IMR-90 (cell line): ENCODE measurements at regions not wholly inside any gene's neighbourhood (a gene's known extent, or its start where the extent isn't known, plus 50 kb on each side); places are given as distances from the start of the nearest gene placed in this dataset.

Experiments used
- ATAC-seq: fragments of 200-7000 bp; cut with Tn5 transposase; 2 replicates; pipeline ENCODE4 v1.9.1; 2020; ENCODE audit warnings: low read depth, mild to moderate bottlenecking, moderate library complexity
- BruUV-seq: library from RNA; stranded (reverse); fragments of 400-500 nt; replicated peaks from 2 replicates; lab custom pipeline; 2021; lab: Mats Ljungman, UMichigan
- CTCF ChIA-PET: fragments of 300-600 bp; formaldehyde crosslinking; extraction: SDS; loops from one replicate; lab custom pipeline; 2021; ENCODE audit warnings: antibody characterized with exemption; lab: Yijun Ruan, JAX
- POLR2A ChIA-PET: fragments of 300-600 bp; sonication (Branson Sonifier 250); formaldehyde crosslinking; loops from one replicate; lab custom pipeline; 2022; ENCODE audit warnings: antibody characterized with exemption; ENCODE audit not compliant: unreplicated experiment; lab: Charles Lee
- DNase-seq: peaks from one replicate; pipeline ENCODE4 v3.0.0; 2013
- H2AFZ ChIP-seq: replicated peaks from 2 replicates; pipeline ENCODE3; 2013; ENCODE audit warnings: low read length, mild to moderate bottlenecking; ENCODE audit not compliant: poor library complexity
- H2AK5ac ChIP-seq: 2 replicates; pipeline ENCODE4 v1.6.1; 2013; ENCODE audit warnings: low read depth, low read length, inconsistent platforms
- H2AK9ac ChIP-seq: replicated peaks from 2 replicates; pipeline ENCODE3; 2013; ENCODE audit warnings: mild to moderate bottlenecking, low read depth, low read length, moderate library complexity; ENCODE audit not compliant: poor library complexity
- H2BK120ac ChIP-seq: 2 replicates; pipeline ENCODE4 v1.6.1; 2013; ENCODE audit warnings: low read depth, low read length, inconsistent platforms
- H2BK15ac ChIP-seq: 3 replicates; pipeline ENCODE4 v1.6.1; 2013; ENCODE audit warnings: low read depth, low read length, inconsistent platforms
- H2BK20ac ChIP-seq: 2 replicates; pipeline ENCODE4 v1.6.1; 2013; ENCODE audit warnings: low read depth, mild to moderate bottlenecking, inconsistent platforms, low read length, moderate library complexity
- H2BK5ac ChIP-seq: 2 replicates; pipeline ENCODE4 v1.6.1; 2013; ENCODE audit warnings: mild to moderate bottlenecking, low read depth, low read length, inconsistent platforms; ENCODE audit not compliant: poor library complexity, severe bottlenecking
- H3K14ac ChIP-seq: replicated peaks from 2 replicates; pipeline ENCODE4 v1.6.1; 2013; ENCODE audit warnings: low read depth, low read length, inconsistent platforms
- H3K18ac ChIP-seq: 2 replicates; pipeline ENCODE4 v1.6.1; 2013; ENCODE audit warnings: low read depth, low read length, control low read depth
- H3K23ac ChIP-seq: 2 replicates; pipeline ENCODE4 v1.6.1; 2013; ENCODE audit warnings: low read depth, low read length, inconsistent platforms
- H3K27ac ChIP-seq: 2 replicates; pipeline ENCODE4 v1.5.1; 2013; ENCODE audit warnings: mild to moderate bottlenecking, control low read depth, low read length; ENCODE audit not compliant: insufficient read depth
- H3K27me3 ChIP-seq: 2 replicates; pipeline ENCODE4 v1.6.1; 2013; ENCODE audit warnings: low read length; ENCODE audit not compliant: control insufficient read depth, insufficient read depth
- H3K36me3 ChIP-seq: 2 replicates; pipeline ENCODE4 v1.6.1; 2013; ENCODE audit warnings: low read length, mixed read lengths; ENCODE audit not compliant: control insufficient read depth, insufficient read depth
- H3K4ac ChIP-seq: 2 replicates; pipeline ENCODE4 v1.6.1; 2013; ENCODE audit warnings: low read depth, low read length, inconsistent platforms
- H3K4me1 ChIP-seq: 2 replicates; pipeline ENCODE4 v1.6.1; 2013; ENCODE audit warnings: low read length, mixed read lengths; ENCODE audit not compliant: control insufficient read depth, insufficient read depth
- H3K4me2 ChIP-seq: 2 replicates; pipeline ENCODE4 v1.6.1; 2013; ENCODE audit warnings: low read depth, mild to moderate bottlenecking, control low read depth, low read length, moderate library complexity
- H3K4me3 ChIP-seq: 2 replicates; pipeline ENCODE4 v1.5.1; 2013; ENCODE audit warnings: low read depth, mild to moderate bottlenecking, control low read depth, low read length, moderate library complexity; ENCODE audit not compliant: insufficient read depth
- H3K56ac ChIP-seq: 2 replicates; pipeline ENCODE4 v1.6.1; 2013; ENCODE audit warnings: low read length, inconsistent platforms; ENCODE audit not compliant: insufficient read depth; ENCODE audit errors: extremely low read depth
- H3K79me1 ChIP-seq, 2 experiments: 2 replicates each; pipeline ENCODE4 v1.6.1; 2013; ENCODE audit warnings: low read length in 2 of 2, inconsistent platforms in 1 of 2, low read depth in 1 of 2
- H3K9ac ChIP-seq: 2 replicates; pipeline ENCODE4 v1.6.1; 2013; ENCODE audit warnings: low read depth, low read length, control low read depth
- H3K9me1 ChIP-seq: 2 replicates; pipeline ENCODE4 v1.6.1; 2013; ENCODE audit warnings: low read length, inconsistent platforms; ENCODE audit not compliant: insufficient read depth
- H3K9me3 ChIP-seq: 2 replicates; pipeline ENCODE4 v1.6.1; 2013; ENCODE audit warnings: low read length; ENCODE audit not compliant: control insufficient read depth, insufficient read depth
- H4K20me1 ChIP-seq: 2 replicates; pipeline ENCODE4 v1.6.1; 2013; ENCODE audit warnings: low read length, inconsistent platforms; ENCODE audit not compliant: insufficient read depth
- H4K5ac ChIP-seq: 2 replicates; pipeline ENCODE4 v1.6.1; 2013; ENCODE audit warnings: mild to moderate bottlenecking, low read depth, low read length, control low read depth
- H4K8ac ChIP-seq, 2 experiments: 2 replicates each; pipeline ENCODE4 v1.6.1; 2013; ENCODE audit warnings: low read depth in 2 of 2, low read length in 2 of 2, control low read depth in 1 of 2, inconsistent platforms in 1 of 2
- H4K91ac ChIP-seq: 2 replicates; pipeline ENCODE4 v1.6.1; 2013; ENCODE audit warnings: low read depth, low read length, inconsistent platforms; ENCODE audit not compliant: insufficient read depth
- BHLHE40 ChIP-seq: fragments of 150-350 bp; IDR thresholded peaks from 2 replicates; pipeline ENCODE4 v1.6.1; 2016; ENCODE audit warnings: mild to moderate bottlenecking, low read depth, low read length
- CEBPB ChIP-seq: IDR thresholded peaks from 2 replicates; pipeline ENCODE4 v1.6.1; 2012; ENCODE audit warnings: low read depth, low read length, improper control_type of control experiment
- CHD1 ChIP-seq: IDR thresholded peaks from 2 replicates; pipeline ENCODE4 v1.6.1; 2012; ENCODE audit warnings: low read depth, low read length, improper control_type of control experiment
- CTCF ChIP-seq: conservative IDR thresholded peaks from 2 replicates; pipeline ENCODE4 v1.5.1; 2012; ENCODE audit warnings: mild to moderate bottlenecking, low read depth, low read length, improper control_type of control experiment
- FOS ChIP-seq: fragments of 150-350 bp; IDR thresholded peaks from 2 replicates; pipeline ENCODE4 v1.6.1; 2016; ENCODE audit warnings: low read depth, low read length
- MAFK ChIP-seq: IDR thresholded peaks from 2 replicates; pipeline ENCODE4 v1.6.1; 2012; ENCODE audit warnings: low read depth, low read length, improper control_type of control experiment
- MAZ ChIP-seq: IDR thresholded peaks from 2 replicates; pipeline ENCODE4 v1.6.1; 2012; ENCODE audit warnings: low read depth, mild to moderate bottlenecking, low read length, improper control_type of control experiment, moderate library complexity, borderline replicate concordance
- MXI1 ChIP-seq: IDR thresholded peaks from 2 replicates; pipeline ENCODE4 v1.6.1; 2012; ENCODE audit warnings: low read depth, mild to moderate bottlenecking, low read length, moderate library complexity, borderline replicate concordance
- NFE2L2 ChIP-seq: fragments of 150-350 bp; IDR thresholded peaks from 2 replicates; pipeline ENCODE4 v1.6.1; 2016; ENCODE audit warnings: low read depth, mild to moderate bottlenecking, low read length
- POLR2A ChIP-seq: IDR thresholded peaks from 2 replicates; pipeline ENCODE4 v1.6.1; 2012; ENCODE audit warnings: mild to moderate bottlenecking, low read depth, low read length
- RAD21 ChIP-seq: IDR thresholded peaks from 2 replicates; pipeline ENCODE4 v1.6.1; 2012; ENCODE audit warnings: low read length, improper control_type of control experiment
- RCOR1 ChIP-seq: IDR thresholded peaks from 2 replicates; pipeline ENCODE4 v1.6.1; 2012; ENCODE audit warnings: mild to moderate bottlenecking, low read length, improper control_type of control experiment; ENCODE audit not compliant: insufficient replicate concordance
- RFX5 ChIP-seq: IDR thresholded peaks from 2 replicates; pipeline ENCODE4 v1.8.0; 2012; ENCODE audit warnings: low read depth, mild to moderate bottlenecking, low read length, moderate library complexity
- SMC3 ChIP-seq: fragments of 150-350 bp; IDR thresholded peaks from 2 replicates; pipeline ENCODE4 v1.6.1; 2016; ENCODE audit warnings: low read depth, mild to moderate bottlenecking, antibody characterized with exemption, low read length, moderate library complexity
- USF2 ChIP-seq: fragments of 150-350 bp; IDR thresholded peaks from 2 replicates; pipeline ENCODE4 v1.6.1; 2017; ENCODE audit warnings: mild to moderate bottlenecking, antibody characterized with exemption, low read length, low read depth
- WGBS, 2 experiments: methylation state at CpG; one replicate each; pipeline versions ENCODE4 v1.1.5 to v1.1.7; 2013; ENCODE audit warnings: missing lambda C conversion rate in 2 of 2; ENCODE audit not compliant: insufficient read length in 1 of 2; ENCODE audit errors: extremely low coverage in 2 of 2; 5-methylcytosine and 5-hydroxymethylcytosine counted together
- dilution Hi-C: fragments of 300-500 bp; cut with HindIII; formaldehyde crosslinking; loops from one replicate; pipeline ENCODE4 v1.14.3; 2018; ENCODE audit warnings: low sequenced_read_pairs; ENCODE audit not compliant: unreplicated experiment
- in situ Hi-C: fragments of 300-500 bp; cut with MboI; formaldehyde crosslinking; loops from 3 replicates; pipeline ENCODE4 v1.14.3; 2019; ENCODE audit warnings: low sequenced_read_pairs, inconsistent platforms, mixed read lengths
- intact Hi-C: fragments of 100-400 bp; cut with micrococcal nuclease; formaldehyde crosslinking; loops from 2 replicates; pipeline ENCODE4 v1.10.0; 2022
- TF ChIP-seq, protein P1 (sequence below): fragments of 150-350 bp; IDR thresholded peaks from 2 replicates; pipeline ENCODE4 v1.6.1; 2016; ENCODE audit warnings: low read depth, mild to moderate bottlenecking, low read length, moderate library complexity, borderline replicate concordance

DNA sequence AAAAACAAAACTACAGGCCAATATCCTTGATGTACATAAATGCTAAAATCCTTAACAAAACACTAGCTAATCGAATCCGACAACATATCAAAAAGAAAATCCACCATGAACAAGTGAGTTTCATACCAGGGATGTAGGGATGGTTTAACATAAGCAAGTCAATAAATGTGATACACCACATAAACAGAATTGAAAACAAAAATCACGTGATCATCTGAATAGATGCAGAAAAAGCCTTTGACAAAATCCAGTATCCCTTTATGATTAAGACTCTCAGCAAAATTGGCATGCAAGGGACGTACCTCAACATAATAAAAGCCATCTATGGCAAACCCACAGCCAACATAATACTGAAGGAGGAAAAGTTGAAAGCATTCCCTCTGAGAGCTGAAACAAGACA, 466.1 kb downstream of the BRINP3 start:
- Histone ChIP-seq H4K91ac (no peak overlapping the region), H3K14ac (no peak overlapping the region), H3K4me2 (no peak overlapping the region), H4K20me1 (no peaks in the 10 kb centered on the region), H4K5ac (no peak overlapping the region), H2BK20ac (no peak overlapping the region), H3K9ac (no peak overlapping the region), H3K4me1 (no peaks in the 10 kb centered on the region), H2BK5ac (no peak overlapping the region), H3K4ac (no peak overlapping the region), H3K9me3 (no peaks in the 10 kb centered on the region), H3K18ac (no peak overlapping the region), H2BK120ac (no peak overlapping the region), H3K27ac (no peak overlapping the region), H3K79me1 (no peaks in the 10 kb centered on the region), H2AFZ (no peak overlapping the region), H2AK9ac (no peak overlapping the region), H3K56ac (no peak overlapping the region), H4K8ac (no peak overlapping the region), H2BK15ac (no peak overlapping the region), H3K23ac (no peak overlapping the region), H3K36me3 (no peaks in the 10 kb centered on the region), H3K4me3 (no peak overlapping the region), H2AK5ac (no peak overlapping the region), H3K27me3 (no peaks in the 10 kb centered on the region), H3K9me1 (no peaks in the 10 kb centered on the region)
- TF ChIP-seq CTCF (no peak), MAZ (no peak), RAD21 (no peak), POLR2A (no peak), CEBPB (no peak), MXI1 (no peak), FOS (no peak), SMC3 (no peak), NFE2L2 (no peak), USF2 (no peak), RCOR1 (no peak), RFX5 (no peak), MAFK (no peak), CHD1 (no peak), BHLHE40 (no peak)
- TF ChIP-seq, protein P1, sequence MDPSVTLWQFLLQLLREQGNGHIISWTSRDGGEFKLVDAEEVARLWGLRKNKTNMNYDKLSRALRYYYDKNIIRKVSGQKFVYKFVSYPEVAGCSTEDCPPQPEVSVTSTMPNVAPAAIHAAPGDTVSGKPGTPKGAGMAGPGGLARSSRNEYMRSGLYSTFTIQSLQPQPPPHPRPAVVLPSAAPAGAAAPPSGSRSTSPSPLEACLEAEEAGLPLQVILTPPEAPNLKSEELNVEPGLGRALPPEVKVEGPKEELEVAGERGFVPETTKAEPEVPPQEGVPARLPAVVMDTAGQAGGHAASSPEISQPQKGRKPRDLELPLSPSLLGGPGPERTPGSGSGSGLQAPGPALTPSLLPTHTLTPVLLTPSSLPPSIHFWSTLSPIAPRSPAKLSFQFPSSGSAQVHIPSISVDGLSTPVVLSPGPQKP = no peak
- ATAC-seq = no peak
- intact Hi-C loops (no loop called here), in situ Hi-C loops (no loop called here), dilution Hi-C loops (no loop called here)
- no CpG with 5 or more reads among the region's 4 CpGs for WGBS, 2 experiments
- ChIA-PET CTCF (no interaction called here), POLR2A (no interaction called here)
- no TSS peak for BruUV-seq
- DNase-seq = no peak
